ENCODE measurements at regions not wholly inside any gene's neighbourhood (a gene's known extent, or its start where the extent isn't known, plus 50 kb on each side); places are given as distances from the start of the nearest gene placed in this dataset.
"Not testable (repeated sequence)": the region's sequence is repeated elsewhere in the genome, so short reads cannot be mapped to it uniquely, and the experiment has no call there.

- no peak overlapping the region for H3K4me3 Mint-ChIP-seq
- H3K4me1 ChIP-seq (ENCODE audit: insufficient read depth, low read length) = no peaks in the 10 kb centered on the region
- ATAC-seq (ENCODE audit: poor library complexity) = no peak
- TF ChIP-seq, protein P1, sequence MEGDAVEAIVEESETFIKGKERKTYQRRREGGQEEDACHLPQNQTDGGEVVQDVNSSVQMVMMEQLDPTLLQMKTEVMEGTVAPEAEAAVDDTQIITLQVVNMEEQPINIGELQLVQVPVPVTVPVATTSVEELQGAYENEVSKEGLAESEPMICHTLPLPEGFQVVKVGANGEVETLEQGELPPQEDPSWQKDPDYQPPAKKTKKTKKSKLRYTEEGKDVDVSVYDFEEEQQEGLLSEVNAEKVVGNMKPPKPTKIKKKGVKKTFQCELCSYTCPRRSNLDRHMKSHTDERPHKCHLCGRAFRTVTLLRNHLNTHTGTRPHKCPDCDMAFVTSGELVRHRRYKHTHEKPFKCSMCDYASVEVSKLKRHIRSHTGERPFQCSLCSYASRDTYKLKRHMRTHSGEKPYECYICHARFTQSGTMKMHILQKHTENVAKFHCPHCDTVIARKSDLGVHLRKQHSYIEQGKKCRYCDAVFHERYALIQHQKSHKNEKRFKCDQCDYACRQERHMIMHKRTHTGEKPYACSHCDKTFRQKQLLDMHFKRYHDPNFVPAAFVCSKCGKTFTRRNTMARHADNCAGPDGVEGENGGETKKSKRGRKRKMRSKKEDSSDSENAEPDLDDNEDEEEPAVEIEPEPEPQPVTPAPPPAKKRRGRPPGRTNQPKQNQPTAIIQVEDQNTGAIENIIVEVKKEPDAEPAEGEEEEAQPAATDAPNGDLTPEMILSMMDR (IDR thresholded peaks at IDR 0.05) = no peak
- no peaks in the 10 kb centered on the region for H3K4me1 Mint-ChIP-seq (ENCODE audit: low read depth)
- POLR2A ChIA-PET = no interaction called here
- no peaks in the 10 kb centered on the region for H3K36me3 ChIP-seq (ENCODE audit: insufficient read depth, low read length)
- H3K27me3 Mint-ChIP-seq = peaks cover 46% of the 10 kb centered on the region
- no peak for DNase-seq
- H3K27ac Mint-ChIP-seq = no peak overlapping the region
- no peak overlapping the region for H3K4me3 ChIP-seq (ENCODE audit: low read length)
- H3K27ac ChIP-seq (ENCODE audit: low read depth in 1 of 2, low read length in 2 of 2) = no peak overlapping the region
- peaks cover 4 to 10% of the 10 kb centered on the region in 2 experiments for H3K27me3 ChIP-seq (ENCODE audit: control insufficient read depth in 1 of 2, insufficient read depth in 2 of 2, low read length in 2 of 2)
- H3K36me3 Mint-ChIP-seq (ENCODE audit: low read depth) = no peaks in the 10 kb centered on the region
- intact Hi-C loops (cut with DNase I, micrococcal nuclease) = no loop called here
- CTCF ChIA-PET = no interaction called here
- no peaks in the 10 kb centered on the region for H3K9me3 Mint-ChIP-seq
- H3K9me3 ChIP-seq (ENCODE audit: control insufficient read depth in 1 of 2, insufficient read depth in 1 of 2, low read length in 2 of 2) = peaks cover 0 to 5% of the 10 kb centered on the region in 2 experiments
Measured at GRCh38 chr12:113700943-113701342, 229.3 kb upstream of the LHX5 start.

- H3K9me3 ChIP-seq (ENCODE audit: control insufficient read depth in 1 of 2, insufficient read depth in 1 of 2, low read length in 2 of 2); intact Hi-C loops (cut with DNase I, micrococcal nuclease); H3K27ac ChIP-seq (ENCODE audit: low read depth in 1 of 2, low read length in 2 of 2); H3K9me3 Mint-ChIP-seq; H3K4me3 Mint-ChIP-seq; H3K27ac Mint-ChIP-seq; H3K4me1 Mint-ChIP-seq (ENCODE audit: low read depth); H3K36me3 ChIP-seq (ENCODE audit: insufficient read depth, low read length); H3K4me3 ChIP-seq (ENCODE audit: low read length); DNase-seq; H3K4me1 ChIP-seq (ENCODE audit: insufficient read depth, low read length); ATAC-seq (ENCODE audit: poor library complexity); CTCF ChIA-PET; POLR2A ChIA-PET; H3K36me3 Mint-ChIP-seq (ENCODE audit: low read depth): not testable (repeated sequence)
- peaks cover 4 to 13% of the 10 kb centered on the region in 2 experiments for H3K27me3 ChIP-seq (ENCODE audit: control insufficient read depth in 1 of 2, insufficient read depth in 2 of 2, low read length in 2 of 2)
- peaks cover 41% of the 10 kb centered on the region for H3K27me3 Mint-ChIP-seq
Measured at GRCh38 chr12:113699984-113700383, 228.3 kb upstream of the LHX5 start.

GRCh38 chr12:113698510-113698858 lies 226.8 kb upstream of the LHX5 start:
- POLR2A ChIA-PET = no interaction called here
- H3K27ac Mint-ChIP-seq = no peak overlapping the region
- no peaks in the 10 kb centered on the region for H3K4me1 Mint-ChIP-seq (ENCODE audit: low read depth)
- no peak for ATAC-seq (ENCODE audit: poor library complexity)
- no peaks in the 10 kb centered on the region for H3K9me3 Mint-ChIP-seq
- DNase-seq = no peak
- H3K4me3 Mint-ChIP-seq = no peak overlapping the region
- Histone ChIP-seq H3K4me1 (ENCODE audit: insufficient read depth, low read length) (no peaks in the 10 kb centered on the region), H3K36me3 (ENCODE audit: insufficient read depth, low read length) (no peaks in the 10 kb centered on the region), H3K27me3 (ENCODE audit: control insufficient read depth in 1 of 2, insufficient read depth in 2 of 2, low read length in 2 of 2) (peaks cover 4 to 13% of the 10 kb centered on the region in 2 experiments), H3K27ac (ENCODE audit: low read depth in 1 of 2, low read length in 2 of 2) (no peak overlapping the region), H3K4me3 (ENCODE audit: low read length) (no peak overlapping the region), H3K9me3 (ENCODE audit: control insufficient read depth in 1 of 2, insufficient read depth in 1 of 2, low read length in 2 of 2) (peaks cover 0 to 14% of the 10 kb centered on the region in 2 experiments)
- CTCF ChIA-PET = no interaction called here
- TF ChIP-seq, protein P1 (IDR thresholded peaks at IDR 0.05) = no peak
- intact Hi-C loops (cut with DNase I, micrococcal nuclease) = no loop called here
- no peaks in the 10 kb centered on the region for H3K36me3 Mint-ChIP-seq (ENCODE audit: low read depth)
- H3K27me3 Mint-ChIP-seq = peaks cover 48% of the 10 kb centered on the region

- no peaks in the 10 kb centered on the region for H3K4me1 ChIP-seq (ENCODE audit: insufficient read depth, low read length)
- ChIA-PET POLR2A (no interaction called here), CTCF (no interaction called here)
- TF ChIP-seq, protein P1 (IDR thresholded peaks at IDR 0.05) = no peak
- Mint-ChIP-seq H3K27ac (no peak overlapping the region), H3K9me3 (no peaks in the 10 kb centered on the region), H3K4me1 (ENCODE audit: low read depth) (no peaks in the 10 kb centered on the region), H3K4me3 (no peak overlapping the region), H3K27me3 (peaks cover 48% of the 10 kb centered on the region), H3K36me3 (ENCODE audit: low read depth) (no peaks in the 10 kb centered on the region)
- H3K36me3 ChIP-seq (ENCODE audit: insufficient read depth, low read length) = no peaks in the 10 kb centered on the region
- H3K27ac ChIP-seq (ENCODE audit: low read depth in 1 of 2, low read length in 2 of 2) = no peak overlapping the region
- H3K4me3 ChIP-seq (ENCODE audit: low read length) = no peak overlapping the region
- DNase-seq = no peak
- intact Hi-C loops (cut with DNase I, micrococcal nuclease) = no loop called here
- peaks cover 4 to 13% of the 10 kb centered on the region in 2 experiments for H3K27me3 ChIP-seq (ENCODE audit: control insufficient read depth in 1 of 2, insufficient read depth in 2 of 2, low read length in 2 of 2)
- peaks cover 0 to 14% of the 10 kb centered on the region in 2 experiments for H3K9me3 ChIP-seq (ENCODE audit: control insufficient read depth in 1 of 2, insufficient read depth in 1 of 2, low read length in 2 of 2)
- ATAC-seq (ENCODE audit: poor library complexity) = no peak
Measured at GRCh38 chr12:113697651-113698509, 226.2 kb upstream of the LHX5 start.
